A549 (cell line): ENCODE measurements at regions not wholly inside any gene's neighbourhood (a gene's known extent, or its start where the extent isn't known, plus 50 kb on each side); places are given as distances from the start of the nearest gene placed in this dataset.
"Not testable (repeated sequence)": the region's sequence is repeated elsewhere in the genome, so short reads cannot be mapped to it uniquely, and the experiment has no call there.

Experiments used
- CTCF ChIP-seq: fragments of >200 bp; sonication (Bioruptor Twin); formaldehyde crosslinking; IDR thresholded peaks from 3 replicates; pipeline ENCODE4 v1.5.1; 2016
- ELK1 ChIP-seq: fragments of 150-350 bp; IDR thresholded peaks from 2 replicates; pipeline ENCODE4 v1.6.1; 2014; ENCODE audit warnings: low read depth, mild to moderate bottlenecking, low read length
- EP300 ChIP-seq, 2 experiments: fragments of >200 bp; sonication (Bioruptor Twin); formaldehyde crosslinking; IDR thresholded peaks; 2 replicates in 1 of 2; 3 replicates in 1 of 2; pipeline ENCODE4 v1.6.1; 2016 to 2017
- JUN ChIP-seq, 2 experiments: fragments of >200 bp; sonication (Bioruptor Twin); formaldehyde crosslinking; IDR thresholded peaks; 2 replicates in 1 of 2; 3 replicates in 1 of 2; pipeline ENCODE4 v1.6.1; 2016 to 2017
- PBX3 ChIP-seq: IDR thresholded peaks from 2 replicates; pipeline ENCODE4 v1.6.1; 2012
- POLR2A ChIP-seq: IDR thresholded peaks from 2 replicates; pipeline ENCODE4 v1.6.1; 2012; ENCODE audit warnings: mild to moderate bottlenecking, low read length
- SMC3 ChIP-seq: fragments of >200 bp; sonication (Bioruptor Twin); formaldehyde crosslinking; IDR thresholded peaks from 3 replicates; pipeline ENCODE4 v1.6.1; 2018; ENCODE audit warnings: inconsistent platforms
- TF ChIP-seq, protein P1 (sequence below): IDR thresholded peaks from 2 replicates; pipeline ENCODE4 v1.6.1; 2012

GRCh38 chr2:57418859-57419346, 627.7 kb upstream of the VRK2 start:
- not testable (repeated sequence) for TF ChIP-seq CTCF; JUN (IDR thresholded peaks at IDR 0.05); PBX3; SMC3; ELK1; EP300 (IDR thresholded peaks at IDR 0.05); POLR2A
- TF ChIP-seq, protein P1, sequence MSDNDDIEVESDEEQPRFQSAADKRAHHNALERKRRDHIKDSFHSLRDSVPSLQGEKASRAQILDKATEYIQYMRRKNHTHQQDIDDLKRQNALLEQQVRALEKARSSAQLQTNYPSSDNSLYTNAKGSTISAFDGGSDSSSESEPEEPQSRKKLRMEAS = not testable (repeated sequence)
